Endothelial cell (in vitro differentiated cells): ENCODE measurements at regions not wholly inside any gene's neighbourhood (a gene's known extent, or its start where the extent isn't known, plus 50 kb on each side); places are given as distances from the start of the nearest gene placed in this dataset.

Experiments used
- DNase-seq: peaks from one replicate; pipeline ENCODE4 v3.0.0; 2021; ENCODE audit warnings: low spot score
- H3K27ac Mint-ChIP-seq: one replicate; pipeline ENCODE4 v1.8.0; 2021; ENCODE audit warnings: mixed read lengths, inconsistent platforms; ENCODE audit not compliant: unreplicated experiment
- H3K27me3 Mint-ChIP-seq: one replicate; pipeline ENCODE4 v1.8.0; 2021; ENCODE audit warnings: mild to moderate bottlenecking, moderate library complexity, mixed read lengths, inconsistent platforms; ENCODE audit not compliant: unreplicated experiment
- H3K36me3 Mint-ChIP-seq: one replicate; pipeline ENCODE4 v1.8.0; 2021; ENCODE audit warnings: mild to moderate bottlenecking, low read depth, mixed read lengths, inconsistent platforms; ENCODE audit not compliant: unreplicated experiment
- H3K4me1 Mint-ChIP-seq: one replicate; pipeline ENCODE4 v1.8.0; 2021; ENCODE audit warnings: mild to moderate bottlenecking, mixed read lengths, inconsistent platforms; ENCODE audit not compliant: unreplicated experiment
- H3K4me3 Mint-ChIP-seq: one replicate; pipeline ENCODE4 v1.8.0; 2021; ENCODE audit warnings: mild to moderate bottlenecking, mixed read lengths, inconsistent platforms; ENCODE audit not compliant: unreplicated experiment
- H3K9me3 Mint-ChIP-seq: one replicate; pipeline ENCODE4 v1.8.0; 2021; ENCODE audit warnings: mixed read lengths, inconsistent platforms; ENCODE audit not compliant: unreplicated experiment
- TF ChIP-seq, protein P1 (sequence below): fragments of 200-600 bp; sonication (generic); IDR thresholded peaks from one replicate; pipeline ENCODE4 v1.5.0; 2021; ENCODE audit warnings: antibody characterized with exemption; ENCODE audit not compliant: unreplicated experiment

- Mint-ChIP-seq H3K4me3 (no peak overlapping the region), H3K27ac (no peak overlapping the region), H3K9me3 (peaks cover 36% of the 10 kb centered on the region), H3K36me3 (peaks cover 4% of the 10 kb centered on the region), H3K4me1 (no peaks in the 10 kb centered on the region), H3K27me3 (no peaks in the 10 kb centered on the region)
- TF ChIP-seq, protein P1, sequence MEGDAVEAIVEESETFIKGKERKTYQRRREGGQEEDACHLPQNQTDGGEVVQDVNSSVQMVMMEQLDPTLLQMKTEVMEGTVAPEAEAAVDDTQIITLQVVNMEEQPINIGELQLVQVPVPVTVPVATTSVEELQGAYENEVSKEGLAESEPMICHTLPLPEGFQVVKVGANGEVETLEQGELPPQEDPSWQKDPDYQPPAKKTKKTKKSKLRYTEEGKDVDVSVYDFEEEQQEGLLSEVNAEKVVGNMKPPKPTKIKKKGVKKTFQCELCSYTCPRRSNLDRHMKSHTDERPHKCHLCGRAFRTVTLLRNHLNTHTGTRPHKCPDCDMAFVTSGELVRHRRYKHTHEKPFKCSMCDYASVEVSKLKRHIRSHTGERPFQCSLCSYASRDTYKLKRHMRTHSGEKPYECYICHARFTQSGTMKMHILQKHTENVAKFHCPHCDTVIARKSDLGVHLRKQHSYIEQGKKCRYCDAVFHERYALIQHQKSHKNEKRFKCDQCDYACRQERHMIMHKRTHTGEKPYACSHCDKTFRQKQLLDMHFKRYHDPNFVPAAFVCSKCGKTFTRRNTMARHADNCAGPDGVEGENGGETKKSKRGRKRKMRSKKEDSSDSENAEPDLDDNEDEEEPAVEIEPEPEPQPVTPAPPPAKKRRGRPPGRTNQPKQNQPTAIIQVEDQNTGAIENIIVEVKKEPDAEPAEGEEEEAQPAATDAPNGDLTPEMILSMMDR, result no peak
- DNase-seq, result no peak
Measured at GRCh38 chr14:106509176-106509575, 982.8 kb downstream of the TMEM121 start.

- TF ChIP-seq, protein P1, result no peak
- Mint-ChIP-seq H3K4me3 (no peak overlapping the region), H3K27ac (no peak overlapping the region), H3K9me3 (peaks cover 34% of the 10 kb centered on the region), H3K4me1 (no peaks in the 10 kb centered on the region), H3K27me3 (no peaks in the 10 kb centered on the region), H3K36me3 (peaks cover 4% of the 10 kb centered on the region)
- no peak for DNase-seq
Measured at GRCh38 chr14:106509807-106510206, 983.4 kb downstream of the TMEM121 start.

DNA sequence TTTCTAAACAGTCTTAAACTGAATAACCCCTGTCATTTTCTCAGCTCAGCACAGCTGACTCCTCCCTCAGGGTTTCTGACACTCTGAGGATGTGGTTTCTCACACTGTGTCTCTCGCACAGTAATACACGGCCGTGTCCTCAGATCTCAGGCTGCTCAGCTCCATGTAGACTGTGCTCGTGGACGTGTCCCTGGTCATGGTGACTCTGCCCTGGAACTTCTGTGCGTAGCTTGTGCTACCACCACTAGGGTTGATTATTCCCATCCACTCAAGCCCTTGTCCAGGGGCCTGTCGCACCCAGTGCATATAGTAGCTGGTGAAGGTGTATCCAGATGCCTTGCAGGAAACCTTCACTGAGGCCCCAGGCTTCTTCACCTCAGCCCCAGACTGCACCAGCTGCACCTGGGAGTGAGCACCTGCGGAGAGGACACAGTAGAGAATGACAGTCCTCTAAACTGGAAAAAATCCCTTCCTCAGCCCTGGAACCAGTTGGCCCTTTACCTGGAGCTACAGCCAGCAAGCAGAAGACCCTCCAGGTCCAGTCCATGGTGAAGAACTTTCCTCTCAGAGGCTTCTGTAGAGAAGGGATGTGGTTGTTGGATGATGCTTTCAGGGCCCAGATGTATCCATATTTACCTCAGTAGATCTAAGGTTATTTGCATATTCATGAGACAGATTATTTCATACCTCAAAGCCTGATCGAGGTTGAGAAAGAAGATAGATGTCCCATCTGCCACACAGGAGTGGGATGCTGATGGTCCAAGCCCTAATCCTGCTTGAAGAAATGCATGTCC lies 984.8 kb downstream of the TMEM121 start:
- TF ChIP-seq, protein P1, result no peak
- Mint-ChIP-seq H3K27ac (no peak overlapping the region), H3K4me1 (no peaks in the 10 kb centered on the region), H3K9me3 (peaks cover 28% of the 10 kb centered on the region), H3K36me3 (peaks cover 4% of the 10 kb centered on the region), H3K4me3 (no peak overlapping the region), H3K27me3 (no peaks in the 10 kb centered on the region)
- DNase-seq, result no peak

- no peak overlapping the region for H3K27ac Mint-ChIP-seq
- DNase-seq, result no peak
- H3K27me3 Mint-ChIP-seq, result peaks cover under 1% of the 10 kb centered on the region
- TF ChIP-seq, protein P1, result no peak
- H3K4me1 Mint-ChIP-seq, result no peaks in the 10 kb centered on the region
- peaks cover 4% of the 10 kb centered on the region for H3K36me3 Mint-ChIP-seq
- H3K4me3 Mint-ChIP-seq, result no peak overlapping the region
- peaks cover 32% of the 10 kb centered on the region for H3K9me3 Mint-ChIP-seq
Measured at GRCh38 chr14:106511800-106512198, 985.4 kb downstream of the TMEM121 start.

- H3K4me3 Mint-ChIP-seq, result no peak overlapping the region
- H3K27ac Mint-ChIP-seq, result no peak overlapping the region
- H3K9me3 Mint-ChIP-seq, result peaks cover 35% of the 10 kb centered on the region
- peaks cover 4% of the 10 kb centered on the region for H3K36me3 Mint-ChIP-seq
- TF ChIP-seq, protein P1, result no peak
- peaks cover 2% of the 10 kb centered on the region for H3K27me3 Mint-ChIP-seq
- H3K4me1 Mint-ChIP-seq, result no peaks in the 10 kb centered on the region
- DNase-seq, result no peak
Measured at GRCh38 chr14:106513302-106513701, 986.9 kb downstream of the TMEM121 start.
